Spleen (tissue), 7 donors: ENCODE measurements at regions not wholly inside any gene's neighbourhood (a gene's known extent, or its start where the extent isn't known, plus 50 kb on each side); places are given as distances from the start of the nearest gene placed in this dataset.

Experiments used
- POLR2A ChIP-seq, 3 donors: fragments of 450-650 bp; IDR thresholded peaks; one replicate each; pipeline ENCODE4 v1.5.1; 2017; ENCODE audit warnings: antibody characterized with exemption in 3 of 3, mild to moderate bottlenecking in 1 of 3
- POLR2AphosphoS5 ChIP-seq, 3 donors: sonication (generic); formaldehyde crosslinking; IDR thresholded peaks; one replicate each; pipeline ENCODE4 v1.5.1; 2017; ENCODE audit warnings: antibody characterized with exemption in 3 of 3
- TF ChIP-seq, protein P1 (sequence below), 11 experiments: fragments of 200-600 bp in 7 of 11; fragments of 450-650 bp in 4 of 11; sonication (generic) in 4 of 11; IDR thresholded peaks in 8 of 11; conservative IDR thresholded peaks in 3 of 11; 1 replicate in 7 of 11; 2 replicates in 4 of 11; pipeline versions ENCODE4 v1.4.0 to v1.8.0; 2016 to 2021; ENCODE audit warnings: antibody characterized with exemption in 11 of 11, inconsistent platforms in 4 of 11, mild to moderate bottlenecking in 1 of 11
- donor health status: DM: no; HTN: no; CAD: no; lungs with moderate emphysema.
- donor health status: DM: no; HTN: no; CAD: no.
- donor health status: DM: no; HTN: no; CAD: no.

DNA sequence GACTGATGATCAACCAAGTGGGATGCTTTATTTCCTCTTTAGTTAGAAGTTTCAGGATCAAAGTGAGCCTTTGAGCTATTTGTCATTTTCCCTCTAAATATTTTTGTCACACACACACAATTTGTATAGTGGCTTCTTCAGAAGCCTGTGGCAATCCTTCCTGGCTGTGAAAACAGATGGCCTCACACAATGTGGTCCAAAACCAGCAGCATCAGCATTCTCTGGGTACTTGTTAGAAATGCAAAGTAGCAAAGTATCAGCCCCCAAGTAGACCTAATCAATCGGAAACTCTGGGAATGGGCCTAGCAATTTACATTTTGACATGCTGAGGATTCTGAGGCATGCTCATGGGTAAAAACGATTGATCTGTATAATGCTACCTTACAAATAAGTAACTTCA lies 115.9 kb downstream of the PAX1 start:
- TF ChIP-seq POLR2A (IDR thresholded peaks at IDR 0.05): no peak
- TF ChIP-seq, protein P1, sequence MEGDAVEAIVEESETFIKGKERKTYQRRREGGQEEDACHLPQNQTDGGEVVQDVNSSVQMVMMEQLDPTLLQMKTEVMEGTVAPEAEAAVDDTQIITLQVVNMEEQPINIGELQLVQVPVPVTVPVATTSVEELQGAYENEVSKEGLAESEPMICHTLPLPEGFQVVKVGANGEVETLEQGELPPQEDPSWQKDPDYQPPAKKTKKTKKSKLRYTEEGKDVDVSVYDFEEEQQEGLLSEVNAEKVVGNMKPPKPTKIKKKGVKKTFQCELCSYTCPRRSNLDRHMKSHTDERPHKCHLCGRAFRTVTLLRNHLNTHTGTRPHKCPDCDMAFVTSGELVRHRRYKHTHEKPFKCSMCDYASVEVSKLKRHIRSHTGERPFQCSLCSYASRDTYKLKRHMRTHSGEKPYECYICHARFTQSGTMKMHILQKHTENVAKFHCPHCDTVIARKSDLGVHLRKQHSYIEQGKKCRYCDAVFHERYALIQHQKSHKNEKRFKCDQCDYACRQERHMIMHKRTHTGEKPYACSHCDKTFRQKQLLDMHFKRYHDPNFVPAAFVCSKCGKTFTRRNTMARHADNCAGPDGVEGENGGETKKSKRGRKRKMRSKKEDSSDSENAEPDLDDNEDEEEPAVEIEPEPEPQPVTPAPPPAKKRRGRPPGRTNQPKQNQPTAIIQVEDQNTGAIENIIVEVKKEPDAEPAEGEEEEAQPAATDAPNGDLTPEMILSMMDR (IDR thresholded peaks at IDR 0.05 in 8 of 11, conservative IDR thresholded peaks at IDR 0.05 in 3 of 11): no peak
- TF ChIP-seq POLR2AphosphoS5 (IDR thresholded peaks at IDR 0.05): no peak
